Kidney epithelial cell (primary cell): ENCODE measurements at regions not wholly inside any gene's neighbourhood (a gene's known extent, or its start where the extent isn't known, plus 50 kb on each side); places are given as distances from the start of the nearest gene placed in this dataset.

Source experiments
- DNase-seq: peaks from one replicate; pipeline ENCODE4 v3.0.0-alpha.2; 2010; ENCODE audit warnings: low read depth
- H3K27me3 ChIP-seq: 2 replicates; pipeline ENCODE4 v1.6.0; 2011; ENCODE audit warnings: low read length; ENCODE audit not compliant: control insufficient read depth, insufficient read depth
- H3K36me3 ChIP-seq: 2 replicates; pipeline ENCODE4 v1.5.1; 2011; ENCODE audit warnings: low read length; ENCODE audit not compliant: control insufficient read depth, insufficient read depth
- H3K4me3 ChIP-seq: 2 replicates; pipeline ENCODE4 v1.5.1; 2011; ENCODE audit warnings: low read depth, mild to moderate bottlenecking, control low read depth, low read length
- CTCF ChIP-seq: IDR thresholded peaks from 2 replicates; pipeline ENCODE4 v1.5.1; 2011; ENCODE audit warnings: mild to moderate bottlenecking, moderate library complexity, low read length, control low read depth, inconsistent platforms; ENCODE audit not compliant: insufficient read depth, poor library complexity, severe bottlenecking

- DNase-seq = no peak
- Histone ChIP-seq H3K36me3 (no peaks in the 10 kb centered on the region), H3K27me3 (no peaks in the 10 kb centered on the region), H3K4me3 (no peak overlapping the region)
- no peak for TF ChIP-seq CTCF
Observed at GRCh38 chr1:112253366-112253765, 142.6 kb upstream of the CTTNBP2NL start.

GRCh38 chr1:112255080-112255479 lies 140.9 kb upstream of the CTTNBP2NL start:
- Histone ChIP-seq H3K36me3 (no peaks in the 10 kb centered on the region), H3K27me3 (no peaks in the 10 kb centered on the region), H3K4me3 (no peak overlapping the region)
- DNase-seq = no peak
- no peak for TF ChIP-seq CTCF

- no peak for DNase-seq
- no peak for TF ChIP-seq CTCF
- Histone ChIP-seq H3K27me3 (no peaks in the 10 kb centered on the region), H3K36me3 (no peaks in the 10 kb centered on the region), H3K4me3 (no peak overlapping the region)
Observed at GRCh38 chr1:112256411-112256810, 139.6 kb upstream of the CTTNBP2NL start.

- H3K27me3 ChIP-seq = no peaks in the 10 kb centered on the region
- no peaks in the 10 kb centered on the region for H3K36me3 ChIP-seq
- no peak overlapping the region for H3K4me3 ChIP-seq
- no peak for TF ChIP-seq CTCF
- DNase-seq = no peak
Observed at GRCh38 chr1:112257043-112257835, 138.8 kb upstream of the CTTNBP2NL start.

- Histone ChIP-seq H3K36me3 (no peaks in the 10 kb centered on the region), H3K4me3 (no peak overlapping the region), H3K27me3 (no peaks in the 10 kb centered on the region)
- no peak for DNase-seq
- TF ChIP-seq CTCF = no peak
Observed at GRCh38 chr1:112260699-112261098, 135.3 kb upstream of the CTTNBP2NL start.

- H3K4me3 ChIP-seq = no peak overlapping the region
- H3K36me3 ChIP-seq = no peaks in the 10 kb centered on the region
- no peak for TF ChIP-seq CTCF
- no peak for DNase-seq
- no peaks in the 10 kb centered on the region for H3K27me3 ChIP-seq
Observed at GRCh38 chr1:112262316-112262715, 133.7 kb upstream of the CTTNBP2NL start.
